GM18499 (cell line): ENCODE measurements at regions not wholly inside any gene's neighbourhood (a gene's known extent, or its start where the extent isn't known, plus 50 kb on each side); places are given as distances from the start of the nearest gene placed in this dataset.
"Not testable (repeated sequence)": the region's sequence is repeated elsewhere in the genome, so short reads cannot be mapped to it uniquely, and the experiment has no call there.

Source experiments
- ATAC-seq: cut with Tn5 transposase; IDR thresholded peaks from one replicate; pipeline ENCODE4 v1.9.1; 2021; ENCODE audit warnings: moderate number of reproducible peaks; ENCODE audit not compliant: insufficient read depth, unreplicated experiment

DNA sequence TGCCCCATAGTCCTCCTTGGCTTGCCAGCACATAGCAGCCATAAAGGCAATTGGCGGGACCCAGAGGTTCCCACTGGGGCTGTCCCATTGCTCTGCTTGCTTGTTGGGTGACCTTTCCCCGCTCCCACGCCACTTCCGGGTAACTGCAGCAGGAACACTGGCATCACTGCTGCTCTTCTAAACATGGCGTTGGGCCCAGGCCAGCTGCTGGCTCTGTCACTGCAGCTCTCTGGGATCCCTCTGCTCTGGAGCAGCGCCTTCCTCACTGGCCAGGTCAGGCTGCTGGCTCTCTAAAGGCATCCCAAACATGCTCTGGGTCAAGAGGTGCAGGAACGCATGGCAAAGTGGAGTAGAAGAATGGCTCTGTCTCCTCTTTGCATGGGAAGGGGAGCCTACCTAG is 92.9 kb downstream of the DRD1 start:
- no peak for ATAC-seq

DNA sequence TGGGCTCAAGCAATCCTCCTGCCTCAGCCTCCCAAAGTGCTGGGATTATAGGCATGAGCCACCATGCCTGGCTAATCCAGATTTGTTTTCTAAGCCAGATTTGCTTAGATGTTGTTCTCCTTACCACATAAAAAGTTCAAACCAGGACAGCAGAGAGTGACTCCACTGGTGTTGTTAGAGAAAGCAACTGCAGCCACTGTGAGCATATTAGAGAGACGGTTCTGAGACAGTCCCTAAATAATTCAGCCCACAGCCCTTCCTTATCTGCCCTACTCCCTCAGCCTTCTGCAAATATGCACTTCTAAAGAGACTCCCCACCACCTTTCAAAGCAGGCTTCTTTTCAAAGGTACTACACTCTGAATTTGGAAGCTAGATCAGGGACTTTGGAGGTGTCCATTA is 96.1 kb downstream of the DRD1 start:
- ATAC-seq: no peak

DNA sequence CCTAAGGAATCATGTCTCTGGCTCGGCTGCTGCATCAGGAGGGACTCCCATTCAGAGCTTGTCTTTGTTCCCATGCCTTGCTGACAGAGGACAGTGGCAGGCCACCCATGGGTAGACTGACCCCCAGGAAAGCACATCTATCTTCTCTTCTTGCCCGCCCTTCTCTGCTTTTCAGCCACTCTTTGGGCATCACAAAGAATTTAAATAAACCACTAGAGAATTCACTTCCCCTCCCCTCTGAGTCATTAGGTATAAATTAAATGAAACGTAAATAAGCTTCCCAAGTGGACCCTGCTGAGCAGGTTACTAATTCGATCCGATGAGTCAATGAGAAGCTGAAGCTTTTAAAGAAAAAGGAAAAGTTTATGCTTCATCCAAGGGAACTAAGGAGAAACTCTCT is 97.0 kb downstream of the DRD1 start:
- ATAC-seq: no peak

DNA sequence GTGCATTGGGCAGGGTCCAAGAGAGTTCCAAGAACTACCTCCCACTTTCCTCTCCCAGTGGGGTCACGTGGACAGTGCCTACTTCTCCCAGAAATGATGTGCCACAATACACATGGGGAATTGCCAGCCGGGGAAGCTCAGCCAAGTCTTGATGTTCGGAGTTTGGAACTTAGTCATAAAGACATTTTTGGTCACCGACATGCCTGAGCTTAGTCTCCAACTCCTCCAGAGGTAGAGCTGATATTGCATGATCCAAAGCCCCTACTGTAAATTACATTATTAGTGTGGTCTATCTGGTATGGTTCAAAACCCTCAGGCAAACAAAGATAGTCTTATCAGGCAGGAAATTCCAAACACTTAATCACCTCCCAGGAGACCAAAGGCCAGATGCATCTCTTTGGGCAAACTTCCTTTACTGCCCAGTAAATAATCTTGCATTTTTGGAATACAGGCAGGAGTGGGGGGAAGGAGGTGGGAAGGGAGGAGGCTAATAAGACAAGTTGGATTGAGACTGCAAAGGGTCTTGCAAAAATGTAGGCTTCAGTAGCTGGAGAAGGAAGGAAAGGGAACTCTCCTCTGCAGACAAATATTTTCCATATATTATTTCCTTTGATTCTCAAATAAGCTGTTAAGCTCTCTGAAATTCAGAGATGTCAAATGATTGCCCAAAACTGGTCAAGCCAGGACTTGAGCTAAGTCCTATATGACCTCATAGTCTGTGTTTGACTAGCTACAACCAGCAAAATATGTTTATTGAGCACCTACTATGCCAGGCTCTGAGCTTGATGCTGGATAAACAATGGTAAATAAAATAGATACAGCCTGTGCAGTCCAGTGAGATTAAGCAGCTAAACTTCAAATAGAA is 99.4 kb downstream of the DRD1 start:
- no peak for ATAC-seq

DNA sequence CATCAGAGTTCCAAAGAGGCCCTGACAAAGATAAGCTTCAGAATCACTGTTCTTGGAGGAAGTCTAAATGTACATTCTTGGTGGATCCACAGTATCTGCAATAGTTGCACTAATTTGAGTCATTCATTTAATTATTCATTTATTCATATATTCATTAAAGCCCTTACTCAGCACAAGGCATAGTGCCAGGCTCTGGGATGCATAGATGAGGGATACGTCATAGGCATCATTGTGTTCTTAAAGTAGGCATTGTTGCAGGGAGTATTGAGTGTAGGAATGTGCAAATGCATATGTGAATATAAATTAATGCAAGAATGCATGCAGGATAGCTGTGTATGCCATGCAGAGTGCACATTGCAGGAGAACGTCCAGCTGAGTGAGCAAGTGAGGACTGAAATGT is 100.7 kb downstream of the DRD1 start:
- ATAC-seq: no peak

DNA sequence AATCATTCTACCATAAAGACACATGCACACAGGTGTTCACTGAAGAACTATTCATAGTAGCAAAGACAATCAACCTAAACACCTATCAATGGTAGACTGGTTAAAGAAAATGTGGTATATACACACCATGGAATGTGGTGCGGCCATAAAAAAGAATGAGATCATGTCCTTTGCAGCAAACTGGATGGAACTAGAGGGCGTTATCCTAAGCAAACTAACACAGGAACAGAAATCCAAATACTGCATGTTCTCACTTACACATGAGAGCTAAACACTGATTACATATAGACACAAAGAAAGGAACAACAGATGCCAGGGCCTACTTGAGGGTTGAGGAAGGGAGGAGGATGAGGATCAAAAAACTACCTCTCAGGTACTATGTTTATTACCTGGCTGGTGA is 103.8 kb downstream of the DRD1 start:
- no peak for ATAC-seq

DNA sequence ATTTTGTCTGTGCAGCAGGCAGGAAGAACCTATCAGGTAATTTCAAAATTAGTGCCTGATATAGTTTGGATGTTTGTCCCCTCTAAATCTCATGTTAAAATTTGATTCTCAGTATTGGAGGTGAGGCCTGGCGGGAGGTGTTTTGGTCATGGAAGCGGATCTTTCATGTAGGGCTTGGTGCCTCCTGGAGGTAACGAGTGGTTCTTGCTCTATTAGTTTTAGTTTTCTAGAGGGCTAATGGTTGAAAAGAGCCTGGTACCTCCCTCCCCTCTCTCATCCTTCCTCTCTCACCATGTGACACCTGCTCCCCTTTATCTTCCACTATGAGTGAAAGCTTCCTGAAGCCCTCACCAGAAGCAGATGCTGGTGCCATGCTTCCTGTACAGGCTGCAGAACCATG is 106.3 kb downstream of the DRD1 start:
- no peak for ATAC-seq

DNA sequence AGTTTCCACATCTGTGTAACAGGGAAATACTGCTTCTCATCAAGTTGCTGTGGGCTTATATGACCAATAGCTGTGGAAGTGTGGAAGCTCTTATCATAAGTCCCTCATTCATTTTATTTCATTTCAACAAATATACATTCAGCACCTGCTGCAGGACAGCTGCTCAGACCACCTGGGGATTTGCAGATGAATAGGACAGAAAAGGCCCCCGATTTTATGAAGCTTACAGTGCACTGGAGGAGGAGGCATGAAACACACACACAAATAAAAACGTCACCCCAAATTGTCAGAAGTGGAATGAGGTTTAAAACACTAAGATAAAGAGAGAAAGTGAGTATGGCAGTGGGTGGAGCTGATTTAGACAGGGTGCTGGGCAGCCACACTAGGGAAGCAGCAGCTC is 107.2 kb downstream of the DRD1 start:
- ATAC-seq: no peak

DNA sequence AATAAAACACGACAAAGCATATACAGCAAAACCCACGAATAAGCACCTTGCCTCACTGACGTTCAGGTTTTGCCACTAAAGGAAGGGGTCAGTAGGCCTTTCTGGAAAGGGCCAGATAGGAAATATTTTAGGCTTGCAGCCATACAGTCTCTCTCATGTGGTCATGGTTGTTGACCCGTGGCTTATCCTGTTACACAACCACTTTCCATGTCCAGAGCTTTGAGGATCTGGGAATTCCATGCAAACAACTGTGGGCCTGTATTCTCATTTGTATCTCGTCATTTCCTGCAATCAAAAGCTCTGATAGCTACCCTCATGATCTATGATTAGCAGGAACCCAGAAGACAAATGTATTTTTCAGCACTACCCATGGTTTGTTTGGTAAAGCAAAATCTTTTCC is 108.3 kb downstream of the DRD1 start:
- ATAC-seq: no peak

DNA sequence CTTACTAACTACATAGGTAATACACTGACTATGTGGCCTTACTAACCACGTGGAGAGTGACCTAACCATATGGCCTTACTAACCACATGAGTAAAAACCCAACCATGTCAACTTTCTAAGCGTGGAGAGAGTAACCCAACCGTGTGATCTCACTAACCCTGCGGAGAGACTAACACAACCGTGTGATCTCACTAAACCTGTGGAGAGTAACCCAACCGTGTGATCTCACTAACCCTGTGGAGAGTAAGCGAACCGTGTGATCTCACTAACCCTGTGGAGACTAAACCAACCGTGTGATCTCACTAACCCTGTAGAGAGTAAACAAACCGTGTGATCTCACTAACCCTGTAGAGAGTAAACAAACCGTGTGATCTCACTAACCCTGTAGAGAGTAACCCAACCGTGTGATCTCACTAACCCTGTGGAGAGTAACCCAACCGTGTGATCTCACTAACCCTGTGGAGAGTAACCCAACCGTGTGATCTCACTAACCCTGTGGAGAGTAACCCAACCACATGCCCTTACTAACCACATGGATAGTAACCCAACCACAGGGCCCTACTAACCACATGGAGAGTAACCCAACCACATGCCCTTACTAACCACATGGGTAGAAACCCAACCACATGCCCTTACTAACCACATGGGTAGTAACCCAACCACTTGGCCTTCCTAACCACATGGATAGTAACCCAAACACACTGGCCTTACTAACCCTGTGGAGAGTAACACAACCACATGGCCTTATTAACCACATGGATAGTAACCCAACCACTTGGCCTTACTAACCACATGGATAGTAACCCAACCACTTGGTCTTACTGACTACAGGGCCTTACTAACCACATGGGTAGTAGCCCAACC is 112.6 kb downstream of the DRD1 start:
- not testable (repeated sequence) for ATAC-seq

DNA sequence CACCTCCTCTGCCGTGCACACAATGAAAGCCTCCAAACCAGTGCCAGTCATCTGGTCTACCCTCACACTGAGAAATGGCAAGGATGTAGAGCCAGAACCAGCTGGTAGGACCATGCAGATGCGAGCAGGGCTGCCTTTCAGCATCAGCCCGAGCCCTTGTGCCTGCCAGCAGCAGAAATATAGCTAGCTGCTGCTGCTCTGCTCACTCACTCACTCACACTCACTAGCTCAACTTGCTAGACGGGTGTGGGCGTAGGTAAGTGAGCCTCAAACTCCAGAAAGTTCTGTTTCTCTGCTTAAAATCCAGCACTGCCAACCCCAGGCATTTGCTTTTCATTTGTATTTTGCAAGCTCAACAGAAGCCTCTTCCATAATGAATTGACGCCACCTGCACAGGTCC is 114.0 kb downstream of the DRD1 start:
- ATAC-seq: no peak

DNA sequence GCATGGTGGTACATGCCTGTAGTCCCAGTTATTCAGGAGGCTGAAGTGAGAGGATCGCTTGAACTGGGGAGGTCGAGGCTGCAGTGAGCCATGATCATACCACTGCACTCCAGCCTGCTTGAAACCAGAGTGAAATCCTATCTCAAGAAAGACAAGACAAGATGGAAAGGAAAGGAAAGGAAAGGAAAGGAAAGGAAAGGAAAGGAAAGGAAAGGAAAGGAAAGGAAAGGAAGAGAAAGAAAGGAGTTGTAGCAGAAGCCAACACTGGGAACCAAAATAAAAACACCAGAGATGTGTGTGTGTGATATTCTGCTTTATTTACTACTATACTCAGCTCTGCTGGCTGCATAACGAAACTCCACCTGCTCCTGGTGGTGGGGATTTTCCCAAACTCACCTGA is 115.3 kb downstream of the DRD1 start:
- no peak for ATAC-seq

DNA sequence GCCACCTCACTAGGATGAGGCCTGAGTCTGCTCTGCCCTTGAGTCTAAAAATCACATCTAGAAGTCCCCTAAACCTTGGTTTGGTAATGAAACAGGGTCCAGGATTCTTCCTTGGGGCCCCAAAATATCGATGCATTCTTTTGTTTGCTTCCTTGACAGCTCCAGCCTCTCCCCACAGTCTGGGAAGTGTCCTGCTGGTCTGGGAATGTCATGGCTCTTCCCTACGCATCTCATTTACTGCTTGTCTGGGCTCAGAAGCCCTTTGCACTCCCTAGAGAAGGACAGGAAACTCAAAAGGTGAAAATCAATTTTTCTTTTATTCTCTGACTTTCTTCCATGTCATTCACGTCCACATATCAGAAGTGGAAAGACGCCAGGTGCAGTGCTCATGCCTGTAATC is 115.8 kb downstream of the DRD1 start:
- ATAC-seq: no peak

DNA sequence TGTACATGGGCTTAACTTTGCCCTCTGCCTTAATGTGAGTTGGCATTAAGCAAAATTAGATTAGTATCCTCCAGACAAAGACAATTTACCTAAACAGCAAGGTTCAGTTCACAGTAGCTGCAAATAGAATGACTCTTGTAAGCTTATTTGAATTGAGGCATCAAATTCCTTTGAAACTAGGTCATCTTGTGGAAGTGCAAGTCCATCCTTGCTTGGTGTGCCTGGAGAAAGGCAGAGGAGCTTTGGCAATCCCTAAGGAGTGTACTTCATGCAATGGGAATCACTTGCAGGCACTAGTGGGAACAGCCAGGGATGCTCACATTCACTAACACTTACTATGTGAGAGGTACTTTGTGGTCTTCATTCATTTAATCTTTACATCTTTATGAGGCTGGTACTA is 118.3 kb downstream of the DRD1 start:
- no peak for ATAC-seq

DNA sequence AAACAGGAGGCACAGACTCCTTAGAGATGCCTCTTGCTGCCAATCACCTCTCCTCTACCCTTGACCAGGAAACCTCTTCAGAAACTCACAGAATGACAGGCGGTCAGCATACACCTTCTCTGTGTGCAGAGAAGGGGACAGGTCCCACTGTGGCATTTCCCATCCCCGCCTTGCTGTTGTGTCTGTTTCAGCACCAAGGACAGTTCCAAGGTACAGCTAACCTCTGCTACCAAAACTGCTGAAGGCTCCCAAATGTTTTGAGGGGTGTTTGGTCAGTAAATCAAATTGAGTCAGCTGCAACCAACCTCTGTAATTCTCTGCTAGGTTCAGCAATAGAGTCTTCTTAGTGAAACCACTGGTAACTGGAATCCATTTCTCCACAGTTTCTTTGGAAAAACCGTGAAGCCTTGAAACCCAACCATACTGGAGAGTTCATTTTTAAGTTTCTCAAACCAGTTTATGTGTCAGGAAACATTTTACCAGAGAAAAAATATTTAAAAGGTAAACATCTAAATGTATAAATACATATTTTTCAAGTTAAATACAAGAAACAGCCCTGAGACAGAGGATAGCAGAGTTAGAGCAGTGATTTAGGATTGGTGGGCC is 122.0 kb downstream of the DRD1 start:
- ATAC-seq: no peak

DNA sequence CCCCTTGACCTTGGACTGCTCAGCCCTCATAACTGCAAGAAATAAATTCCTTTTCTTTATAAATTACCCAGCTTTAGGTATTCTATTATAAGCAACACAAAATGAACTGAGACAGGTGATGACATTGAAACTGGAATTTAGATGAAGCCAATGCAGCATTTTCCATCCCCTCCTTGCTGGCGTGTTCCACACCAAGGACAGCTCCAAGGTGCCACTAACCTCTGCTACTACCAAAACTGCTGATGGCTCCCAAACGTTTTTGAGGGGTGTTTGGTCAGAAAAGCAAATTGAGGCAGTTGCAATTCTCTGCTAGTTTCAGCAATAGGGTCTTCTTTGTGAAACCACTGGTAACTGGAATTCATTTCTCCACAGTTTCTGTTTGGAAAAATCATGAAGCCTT is 124.8 kb downstream of the DRD1 start:
- no peak for ATAC-seq

DNA sequence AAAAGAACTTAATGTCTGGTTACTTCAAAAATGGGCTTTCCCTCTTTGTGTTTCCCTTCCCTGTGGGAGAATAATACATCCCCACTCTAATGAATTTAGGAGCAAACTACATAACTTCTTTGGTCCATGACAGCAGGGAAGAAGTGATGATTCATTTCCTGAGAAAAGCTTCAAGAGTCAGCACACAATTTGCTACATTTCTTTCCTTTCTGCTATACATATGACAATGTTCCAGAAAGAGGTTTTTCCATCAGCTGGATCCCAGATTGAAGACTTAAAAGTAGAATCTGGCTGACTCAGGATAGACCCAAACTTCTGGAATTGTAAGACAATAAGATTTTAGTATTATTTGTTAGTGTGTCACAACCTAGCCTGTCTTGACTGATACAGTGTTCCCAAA is 126.1 kb downstream of the DRD1 start:
- ATAC-seq: no peak

DNA sequence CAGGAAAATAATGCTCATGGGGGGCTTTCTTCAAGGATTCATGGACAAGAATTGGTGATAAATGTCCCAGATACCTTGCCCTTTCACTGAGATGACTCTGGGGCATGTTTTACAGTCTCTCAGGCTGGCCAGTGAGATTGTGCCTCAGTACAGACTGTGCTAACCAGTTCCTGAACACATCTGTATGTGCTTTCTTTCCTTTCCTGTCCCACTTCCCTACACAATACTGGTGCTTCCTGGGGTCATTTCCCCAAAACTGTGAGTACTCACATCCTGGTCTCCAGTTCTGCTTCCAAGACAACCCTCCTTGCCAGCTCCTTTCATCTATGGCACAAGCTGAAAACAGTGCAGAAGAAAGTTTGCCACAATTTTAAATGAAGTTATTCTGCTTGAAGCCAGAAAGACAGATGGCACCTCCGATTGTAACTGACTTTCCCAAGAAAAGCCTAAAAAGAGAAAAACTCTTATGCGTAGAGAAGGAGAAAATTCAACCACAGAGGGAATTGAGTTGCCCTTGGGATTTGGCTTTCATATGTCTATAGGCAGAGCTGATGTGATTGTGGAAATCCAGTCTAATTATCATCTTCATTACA is 134.7 kb downstream of the DRD1 start:
- ATAC-seq: no peak

DNA sequence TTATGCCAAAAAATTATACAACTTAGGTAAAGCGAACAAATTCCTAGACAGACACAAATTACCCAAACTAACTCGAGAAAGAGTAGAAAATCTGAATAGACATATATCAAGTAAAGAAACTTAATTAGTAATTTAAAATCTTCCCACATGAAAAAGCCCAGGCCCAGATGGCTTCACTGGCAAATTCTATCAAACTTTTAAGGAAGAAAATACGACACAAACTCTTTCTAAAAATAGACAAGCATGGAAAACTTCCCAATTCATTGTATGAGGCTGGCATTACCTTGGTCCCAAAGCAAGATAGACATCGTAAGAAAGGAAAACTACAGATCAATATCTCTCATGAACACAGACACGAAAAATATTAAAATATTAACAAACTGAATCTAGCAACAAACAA is 135.3 kb downstream of the DRD1 start:
- ATAC-seq: no peak

DNA sequence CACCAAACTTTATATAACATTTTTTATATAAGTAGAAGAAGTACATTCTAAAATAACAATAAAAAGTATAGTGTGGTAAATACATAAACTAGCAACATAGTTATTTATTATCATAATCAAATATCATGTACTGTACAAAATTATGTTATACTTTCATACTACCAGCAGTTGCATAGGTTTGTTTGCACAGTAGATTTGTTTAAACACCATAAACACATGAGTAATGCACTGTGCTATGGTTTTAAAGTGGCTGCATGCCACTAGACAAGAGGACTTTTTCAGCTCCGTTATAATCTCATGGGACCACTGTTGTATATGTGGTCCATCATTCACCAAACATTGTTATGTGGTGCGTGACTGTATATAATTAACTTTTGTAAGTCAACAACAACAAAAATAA is 137.6 kb downstream of the DRD1 start:
- no peak for ATAC-seq

DNA sequence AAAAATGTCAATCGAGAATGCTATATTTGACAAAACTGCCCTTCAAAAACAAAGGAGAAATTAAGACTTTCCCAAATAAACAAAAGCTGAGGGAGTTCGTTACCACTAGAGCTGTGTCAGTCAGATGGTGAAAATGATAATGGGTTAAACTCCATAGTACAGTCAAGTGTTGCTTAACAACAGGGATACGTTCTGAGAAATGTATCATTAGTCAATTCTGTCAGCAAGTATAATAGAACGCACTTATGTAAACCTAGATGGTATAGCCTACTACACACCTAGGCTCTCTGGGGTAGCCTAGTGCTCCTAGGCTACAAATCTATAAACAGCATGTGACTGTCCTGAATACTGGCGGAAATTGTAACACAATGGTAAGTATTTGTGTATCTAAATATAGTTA is 138.7 kb downstream of the DRD1 start:
- no peak for ATAC-seq
